Ectodermal cell (in vitro differentiated cells): ENCODE measurements at regions not wholly inside any gene's neighbourhood (a gene's known extent, or its start where the extent isn't known, plus 50 kb on each side); places are given as distances from the start of the nearest gene placed in this dataset.

ENCODE experiments used
- H3K27ac ChIP-seq: 2 replicates; pipeline ENCODE4 v1.7.0; 2013; ENCODE audit warnings: mild to moderate bottlenecking, low read depth, low read length; ENCODE audit not compliant: insufficient read depth, poor library complexity, severe bottlenecking
- H3K27me3 ChIP-seq: 2 replicates; pipeline ENCODE4 v1.7.0; 2013; ENCODE audit warnings: mild to moderate bottlenecking, low read length; ENCODE audit not compliant: insufficient read depth, control insufficient read depth, poor library complexity, severe bottlenecking
- H3K36me3 ChIP-seq: one replicate; pipeline ENCODE4 v1.7.0; 2013; ENCODE audit warnings: low read length; ENCODE audit not compliant: control insufficient read depth, insufficient read depth
- H3K4me1 ChIP-seq: one replicate; pipeline ENCODE4 v1.7.0; 2013; ENCODE audit warnings: low read length; ENCODE audit not compliant: control insufficient read depth, insufficient read depth
- H3K4me3 ChIP-seq: 2 replicates; pipeline ENCODE4 v1.7.0; 2013; ENCODE audit warnings: low read depth, low read length, control low read depth; ENCODE audit not compliant: insufficient read depth
- H3K9me3 ChIP-seq: 2 replicates; pipeline ENCODE4 v1.7.0; 2013; ENCODE audit warnings: mild to moderate bottlenecking, low read length, moderate library complexity; ENCODE audit not compliant: control insufficient read depth
- whole genome bisulfite sequencing, 2 experiments: methylation state at CpG; one replicate each; pipeline ENCODE4 v1.1.7; 2013; ENCODE audit warnings: missing lambda C conversion rate in 2 of 2; 5-methylcytosine and 5-hydroxymethylcytosine counted together

GRCh38 chr14:101706509-101707067 is 54.9 kb upstream of the PPP2R5C start:
- Histone ChIP-seq H3K4me3 (no peak overlapping the region), H3K9me3 (no peaks in the 10 kb centered on the region), H3K36me3 (no peaks in the 10 kb centered on the region), H3K27me3 (peaks cover 31% of the 10 kb centered on the region), H3K27ac (no peak overlapping the region), H3K4me1 (peaks cover 13% of the 10 kb centered on the region)
- WGBS, 2 experiments = 87 to 88% methylated on average over 16 of the region's 16 CpGs

DNA sequence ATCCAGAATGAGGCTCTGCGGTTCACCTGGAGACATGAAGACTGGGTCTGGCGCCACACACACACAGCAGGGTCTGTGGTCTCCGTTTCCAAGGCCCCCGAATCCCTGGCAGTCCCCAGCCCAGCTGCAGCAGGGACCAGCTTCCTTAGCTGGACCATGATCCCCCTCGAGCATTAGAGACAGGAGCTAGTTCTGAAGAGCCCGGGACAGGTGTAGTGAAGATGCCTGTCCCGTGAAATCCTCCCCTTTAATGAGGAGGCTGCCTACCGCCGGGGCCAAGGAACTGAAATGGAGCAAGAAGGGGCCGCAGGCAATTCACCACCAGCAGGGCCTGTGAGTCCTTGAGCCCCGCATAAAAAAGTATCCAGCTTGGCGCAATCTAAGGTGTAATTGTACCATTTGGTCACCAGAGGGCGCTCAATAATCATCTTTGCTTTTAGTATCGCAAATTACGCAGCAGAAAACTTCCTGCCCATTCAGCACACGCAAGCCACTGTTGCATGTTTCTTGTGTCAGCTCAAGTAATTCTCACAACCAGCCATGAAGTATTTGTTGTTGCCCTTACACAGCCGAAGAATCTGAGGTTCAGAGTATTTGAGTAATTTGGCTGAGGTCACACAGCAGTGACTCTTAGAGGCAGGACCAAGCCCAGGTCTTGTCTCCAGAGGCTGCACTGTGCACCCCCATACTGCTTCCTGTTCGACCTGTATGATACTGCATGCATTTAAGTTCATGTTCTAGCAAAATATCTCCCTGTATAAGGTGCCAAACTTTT is 54.3 kb upstream of the PPP2R5C start:
- 35% methylated on average over 18 of the region's 18 CpGs for WGBS, 2 experiments
- H3K27me3 ChIP-seq = peaks cover 31% of the 10 kb centered on the region
- H3K4me1 ChIP-seq = peaks cover 13% of the 10 kb centered on the region
- no peaks in the 10 kb centered on the region for H3K36me3 ChIP-seq
- no peak overlapping the region for H3K27ac ChIP-seq
- no peaks in the 10 kb centered on the region for H3K9me3 ChIP-seq
- H3K4me3 ChIP-seq = no peak overlapping the region

DNA sequence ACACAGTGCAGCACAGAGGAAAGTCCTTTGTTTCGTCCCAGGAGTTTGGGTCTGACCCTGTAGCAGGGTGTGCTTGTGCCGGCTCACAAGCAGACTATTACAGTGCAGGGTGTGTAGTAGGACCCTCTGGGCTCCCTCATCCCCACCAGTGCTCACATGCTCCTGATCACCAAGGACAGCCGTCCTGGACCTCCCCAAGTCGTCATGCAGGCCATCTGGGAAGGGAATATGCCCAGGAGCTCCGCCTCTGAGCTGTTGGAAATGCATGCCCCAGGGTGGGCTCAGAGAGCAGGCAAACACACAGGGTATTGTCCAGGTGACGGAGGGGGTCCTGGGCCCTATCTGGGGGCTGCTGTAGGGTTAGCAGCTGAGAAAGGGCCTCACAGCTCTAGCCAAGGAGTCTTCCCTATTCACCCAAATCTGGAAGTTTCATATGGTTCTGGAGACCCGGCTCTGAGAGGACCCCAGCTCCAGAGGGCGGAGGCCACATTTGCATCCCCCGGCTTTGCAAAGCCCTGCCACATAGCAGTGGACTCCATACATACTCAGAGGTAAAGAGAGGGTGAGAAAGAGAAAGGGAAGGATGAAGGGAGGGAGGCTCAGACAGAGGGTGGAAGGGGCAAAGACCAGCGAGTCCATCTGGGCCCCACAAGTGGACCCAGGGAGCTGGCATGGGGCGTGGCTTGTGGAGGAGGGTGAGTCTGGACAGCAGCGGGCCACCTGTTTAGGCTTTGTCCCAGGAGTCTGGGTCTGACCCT is 53.5 kb upstream of the PPP2R5C start:
- Histone ChIP-seq H3K9me3 (no peaks in the 10 kb centered on the region), H3K4me3 (no peak overlapping the region), H3K36me3 (no peaks in the 10 kb centered on the region), H3K27me3 (peaks cover 31% of the 10 kb centered on the region), H3K4me1 (peaks cover 13% of the 10 kb centered on the region), H3K27ac (no peak overlapping the region)
- 79 to 83% methylated on average over 12 of the region's 12 CpGs for WGBS, 2 experiments

GRCh38 chr14:101708853-101709532 is 52.5 kb upstream of the PPP2R5C start:
- Histone ChIP-seq H3K9me3 (no peaks in the 10 kb centered on the region), H3K4me3 (no peak overlapping the region), H3K27ac (no peak overlapping the region), H3K4me1 (peaks cover 13% of the 10 kb centered on the region), H3K27me3 (peaks cover 31% of the 10 kb centered on the region), H3K36me3 (no peaks in the 10 kb centered on the region)
- WGBS, 2 experiments = 92 to 93% methylated on average over 18 of the region's 18 CpGs

DNA sequence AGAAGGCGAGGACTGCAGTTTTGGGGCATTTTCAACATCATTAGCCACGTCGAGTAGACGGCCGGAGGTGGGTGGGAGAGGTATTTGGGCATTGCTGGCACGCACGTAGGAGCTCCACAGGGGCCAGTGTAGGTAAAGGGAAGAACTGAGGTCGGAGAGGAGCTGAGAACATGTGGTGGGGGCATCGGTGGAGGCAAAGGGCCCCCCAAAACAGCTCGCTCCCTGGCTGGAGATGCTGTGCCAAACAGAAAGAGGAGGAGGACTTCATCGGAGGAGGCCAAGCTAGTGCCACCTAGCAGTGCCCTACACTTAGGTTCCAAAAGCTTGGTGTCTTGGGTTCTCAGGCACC is 52.0 kb upstream of the PPP2R5C start:
- Histone ChIP-seq H3K27me3 (peaks cover 27% of the 10 kb centered on the region), H3K27ac (no peak overlapping the region), H3K4me3 (no peak overlapping the region), H3K36me3 (no peaks in the 10 kb centered on the region), H3K9me3 (no peaks in the 10 kb centered on the region), H3K4me1 (peaks cover 13% of the 10 kb centered on the region)
- 92 to 93% methylated on average over 11 of the region's 11 CpGs for WGBS, 2 experiments

GRCh38 chr14:101709962-101710931 is 51.3 kb upstream of the PPP2R5C start:
- Histone ChIP-seq H3K4me1 (peaks cover 13% of the 10 kb centered on the region), H3K27ac (no peak overlapping the region), H3K27me3 (peaks cover 20% of the 10 kb centered on the region), H3K36me3 (no peaks in the 10 kb centered on the region), H3K9me3 (no peaks in the 10 kb centered on the region), H3K4me3 (no peak overlapping the region)
- WGBS, 2 experiments = 85 to 86% methylated on average over 10 of the region's 10 CpGs

DNA sequence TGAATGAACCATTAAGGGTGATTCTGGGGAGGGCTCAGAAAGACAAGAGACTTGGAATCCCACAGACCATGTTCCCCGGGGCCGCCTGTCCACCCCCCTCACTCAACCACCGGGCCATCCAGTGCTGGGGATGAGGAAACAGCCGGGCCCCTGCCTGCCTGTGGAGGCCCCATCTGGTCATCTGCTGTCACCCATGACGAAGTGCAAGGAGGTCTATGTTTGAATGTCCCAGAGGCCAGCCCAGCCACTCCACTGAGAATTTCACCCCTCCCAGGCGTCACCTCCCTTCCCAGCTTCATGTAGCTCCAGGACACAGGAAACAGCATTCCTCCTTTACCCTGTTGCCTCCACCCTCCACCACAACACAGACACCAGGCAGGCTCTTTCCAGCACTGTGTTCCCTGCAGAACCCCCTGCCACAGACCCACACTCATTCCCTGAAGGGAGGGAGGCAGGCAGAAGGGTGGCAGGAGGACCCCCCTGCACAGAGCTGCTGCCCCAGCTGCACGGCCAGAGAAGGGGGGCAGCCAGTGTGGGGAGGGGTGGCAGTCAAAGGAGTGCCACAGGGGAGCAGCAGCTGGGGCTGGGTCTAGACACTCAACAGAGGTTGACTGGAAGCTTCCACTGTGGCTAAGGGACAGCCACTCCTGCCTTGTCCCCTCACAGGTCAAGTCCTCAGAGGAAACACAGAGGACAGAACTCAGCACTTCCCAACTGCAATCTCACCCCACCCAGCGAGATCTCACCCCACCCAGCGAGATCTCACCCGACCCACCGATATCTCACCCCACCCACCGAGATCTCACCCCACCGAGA is 50.3 kb upstream of the PPP2R5C start:
- Histone ChIP-seq H3K4me1 (peaks cover 11% of the 10 kb centered on the region), H3K9me3 (no peaks in the 10 kb centered on the region), H3K36me3 (no peaks in the 10 kb centered on the region), H3K4me3 (no peak overlapping the region), H3K27me3 (peaks cover 10% of the 10 kb centered on the region), H3K27ac (no peak overlapping the region)
- 85 to 90% methylated on average over 13 of the region's 13 CpGs for WGBS, 2 experiments
